ENCODE measurements at regions not wholly inside any gene's neighbourhood (a gene's known extent, or its start where the extent isn't known, plus 50 kb on each side); places are given as distances from the start of the nearest gene placed in this dataset.

DNA sequence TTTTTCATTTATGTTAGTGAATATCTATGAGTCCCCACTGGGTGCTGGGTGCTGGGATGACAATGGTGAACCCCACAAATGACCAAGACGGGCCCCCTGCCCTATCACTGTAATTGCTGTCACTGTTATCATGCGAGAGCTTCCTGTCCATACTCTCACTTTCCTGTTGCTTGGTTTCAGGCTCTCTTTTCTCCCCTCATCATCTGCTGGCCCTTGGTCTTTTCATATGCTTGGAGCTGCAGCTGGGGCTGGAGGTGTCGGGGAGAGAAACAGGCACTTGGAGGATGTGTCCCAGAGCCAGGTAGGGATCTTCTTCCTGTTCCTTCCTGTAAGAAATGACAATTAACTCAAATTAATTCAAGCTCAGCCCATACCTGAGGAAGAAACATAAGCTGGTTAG is 348.0 kb downstream of the PTPRU start:
- no peak for DNase-seq

DNA sequence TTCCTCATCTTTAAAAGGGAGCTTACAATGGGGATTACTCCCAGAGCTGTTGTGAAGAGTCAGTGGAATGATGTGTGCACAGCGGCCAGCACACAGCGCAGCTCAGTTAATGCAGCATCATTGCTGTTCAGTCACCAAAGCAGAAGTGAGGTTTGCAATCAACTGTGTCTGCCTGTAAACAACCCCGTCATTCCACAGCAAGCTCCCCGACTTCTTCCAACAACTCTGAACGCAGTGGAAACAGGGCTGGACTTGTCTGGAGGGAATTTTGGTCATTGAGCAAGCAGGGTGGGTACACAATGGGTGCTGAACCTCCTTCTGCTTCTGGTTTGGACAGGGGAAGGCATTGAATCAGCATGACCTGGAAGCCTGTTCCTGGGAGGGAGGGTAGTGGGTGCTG is 347.4 kb downstream of the PTPRU start:
- no peak for DNase-seq

DNA sequence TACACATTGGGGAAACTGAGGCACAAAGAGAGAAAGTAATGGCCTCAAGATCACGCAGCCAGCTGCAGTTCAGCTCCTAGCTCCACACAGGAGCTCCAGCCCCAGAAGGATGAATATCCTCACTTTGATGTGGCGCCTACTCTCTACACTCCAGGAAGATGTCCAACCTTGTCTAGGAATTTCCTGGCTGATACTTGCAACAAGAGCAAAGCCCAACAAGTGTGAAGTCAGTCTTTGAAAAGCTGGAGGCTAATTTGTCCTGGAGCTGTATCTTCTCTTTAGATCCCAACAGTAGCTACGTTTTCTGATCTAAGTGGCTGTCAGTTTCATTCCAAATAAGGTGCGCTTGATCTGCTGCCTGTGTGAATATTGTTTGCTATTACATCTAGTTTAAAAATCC is 344.9 kb downstream of the PTPRU start:
- no peak for DNase-seq

DNA sequence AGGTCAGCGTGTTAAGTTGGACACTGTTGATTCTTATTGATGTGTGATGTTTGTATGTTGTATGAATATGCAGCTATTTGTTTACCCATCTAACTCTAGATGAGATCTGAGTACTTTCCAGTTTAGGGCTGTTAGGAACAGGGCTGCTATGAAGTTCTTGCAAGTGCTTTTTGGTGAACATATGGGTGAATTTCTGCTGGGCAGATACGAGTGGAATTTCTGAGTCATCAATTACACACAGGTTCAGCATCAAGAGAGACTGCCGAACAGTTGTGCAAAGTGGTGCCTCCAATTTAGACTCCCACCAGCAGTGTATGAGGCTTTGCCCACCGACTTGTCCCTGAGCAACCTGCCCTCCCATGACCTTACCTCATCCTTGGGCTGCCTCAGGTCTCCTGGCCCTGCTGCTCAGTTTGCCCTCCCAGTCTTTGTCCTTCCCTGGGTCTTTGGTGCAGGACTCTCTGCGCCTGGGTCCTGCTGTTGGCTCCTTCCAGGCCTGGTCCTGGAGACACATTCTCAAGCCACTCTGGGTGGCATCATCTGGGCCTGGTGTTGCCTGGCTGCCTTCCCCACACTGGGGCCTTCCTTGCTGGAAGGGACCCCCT is 343.6 kb downstream of the PTPRU start:
- DNase-seq: no peak

DNA sequence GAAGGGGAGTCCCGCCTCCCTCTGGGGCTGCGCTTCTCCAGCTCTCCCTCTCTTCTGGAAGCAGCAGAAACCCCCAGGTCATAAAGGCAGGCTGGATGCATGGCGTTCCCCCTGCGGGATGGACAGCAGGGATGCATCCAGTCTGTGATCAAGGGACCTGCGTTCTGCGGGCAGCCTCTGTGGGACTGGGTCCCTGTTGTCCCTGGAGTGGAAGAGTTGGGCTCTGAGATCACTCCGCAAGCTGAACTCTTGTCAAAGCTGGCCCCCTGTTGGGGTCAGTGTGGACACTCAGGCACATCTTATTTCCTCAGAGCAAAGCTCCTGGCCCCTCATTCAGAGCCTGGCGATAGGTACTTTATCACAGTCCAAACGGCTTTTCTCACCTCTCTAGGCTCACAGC is 341.2 kb downstream of the PTPRU start:
- DNase-seq: no peak

DNA sequence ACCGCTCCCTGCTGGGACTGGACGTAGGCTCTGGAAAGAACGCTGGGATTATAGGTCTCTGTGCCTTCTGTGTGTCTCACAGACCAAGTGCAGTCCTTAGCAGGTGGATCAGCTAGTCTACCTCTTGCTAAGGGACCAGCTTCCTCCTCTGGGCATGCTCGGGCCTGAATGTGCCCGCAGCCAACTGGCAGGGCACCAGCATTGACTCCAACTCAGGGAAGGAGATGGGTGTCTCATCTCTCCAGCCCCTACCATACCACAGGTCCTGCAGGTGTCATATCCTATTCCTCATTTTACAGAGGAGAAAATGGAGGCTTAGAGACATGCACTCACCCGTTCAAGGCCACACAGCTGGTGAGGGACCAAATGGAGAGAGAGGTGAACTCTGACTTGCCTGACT is 340.2 kb downstream of the PTPRU start:
- DNase-seq: no peak

DNA sequence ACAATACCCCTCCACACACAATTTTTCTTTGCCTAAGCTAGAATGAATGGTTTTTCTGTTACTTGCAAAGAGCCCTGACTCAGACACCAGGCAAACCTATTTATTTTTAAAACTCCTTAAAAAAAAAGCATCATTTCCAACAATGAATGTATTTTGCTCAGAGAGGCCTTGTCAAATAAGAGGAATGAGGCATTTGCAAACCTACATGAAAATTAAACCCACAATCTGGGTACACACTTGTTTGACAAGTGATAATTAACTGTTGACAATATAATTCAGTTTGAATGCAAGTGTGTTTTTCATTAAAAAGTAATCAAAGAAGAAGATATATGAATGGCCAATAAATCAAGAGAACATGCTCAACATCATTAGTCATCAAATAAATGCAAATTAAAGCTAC is 339.5 kb downstream of the PTPRU start:
- DNase-seq: no peak

DNA sequence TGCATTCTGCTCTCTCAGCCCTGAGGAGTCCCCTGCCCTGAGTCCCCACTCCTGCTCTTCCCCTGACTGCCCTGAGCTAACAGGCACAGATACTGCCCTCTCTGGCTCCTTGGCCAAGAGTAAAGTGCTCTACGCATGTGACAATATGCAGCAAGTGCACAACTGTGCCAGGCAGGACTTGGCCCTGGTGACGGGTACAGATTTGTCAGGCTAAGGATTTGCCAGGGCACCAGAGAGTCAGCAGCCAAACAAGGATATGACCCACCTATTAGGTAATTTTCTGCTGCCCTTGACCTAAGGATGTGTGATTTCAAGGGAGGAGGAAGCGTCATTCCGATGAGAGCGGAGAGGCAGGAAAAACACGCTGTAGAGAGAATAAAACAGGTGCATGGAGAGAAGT is 339.0 kb downstream of the PTPRU start:
- no peak for DNase-seq

DNA sequence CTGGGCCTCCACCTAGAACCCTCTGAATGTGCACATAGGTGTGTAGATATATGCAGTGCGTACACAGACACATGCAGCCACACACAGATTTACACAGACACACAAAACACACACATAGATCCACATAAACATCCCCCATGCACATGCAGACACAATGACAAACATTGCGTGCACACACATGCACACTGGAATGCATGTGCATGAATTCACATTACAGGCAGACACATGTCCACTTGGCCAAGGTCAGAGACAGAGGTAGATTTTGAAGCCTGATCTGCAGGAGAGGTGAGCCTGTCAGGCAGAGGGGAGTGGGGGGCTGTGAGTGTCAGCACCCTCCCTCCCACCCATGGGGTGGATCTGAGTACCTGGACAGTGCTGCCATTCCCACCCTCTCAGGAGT is 338.5 kb downstream of the PTPRU start:
- no peak for DNase-seq

DNA sequence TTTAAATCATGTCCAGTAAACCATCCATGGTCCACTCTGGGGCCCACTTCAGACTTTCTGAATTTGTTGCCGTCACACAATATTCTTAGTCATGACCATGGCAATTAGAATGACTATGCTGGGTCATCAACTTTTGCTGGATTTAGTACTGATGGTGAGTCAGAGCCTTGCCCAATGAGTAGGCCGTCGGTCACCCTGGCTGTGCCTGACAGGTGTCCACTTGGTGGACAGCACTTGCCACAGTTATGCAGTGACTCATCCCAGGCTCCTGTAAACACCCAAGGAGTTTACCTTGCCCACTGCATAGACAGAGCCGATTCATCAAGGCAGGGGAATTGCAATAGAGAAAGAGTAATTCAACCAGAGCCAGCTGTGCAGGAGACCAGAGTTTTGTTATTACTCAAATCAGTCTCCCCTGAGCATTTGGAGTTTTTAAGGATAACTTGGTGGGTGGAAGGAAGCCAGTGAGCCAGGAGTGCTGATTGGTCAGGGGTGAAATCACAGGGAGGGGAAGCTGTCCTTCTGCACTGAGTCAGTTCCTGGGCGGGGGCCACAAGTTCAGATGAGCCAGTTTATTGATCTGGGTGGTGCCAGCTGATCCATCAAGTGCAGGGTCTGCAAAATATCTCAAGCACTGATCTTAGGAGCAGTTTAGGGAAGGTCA is 333.8 kb downstream of the PTPRU start:
- DNase-seq: no peak

DNA sequence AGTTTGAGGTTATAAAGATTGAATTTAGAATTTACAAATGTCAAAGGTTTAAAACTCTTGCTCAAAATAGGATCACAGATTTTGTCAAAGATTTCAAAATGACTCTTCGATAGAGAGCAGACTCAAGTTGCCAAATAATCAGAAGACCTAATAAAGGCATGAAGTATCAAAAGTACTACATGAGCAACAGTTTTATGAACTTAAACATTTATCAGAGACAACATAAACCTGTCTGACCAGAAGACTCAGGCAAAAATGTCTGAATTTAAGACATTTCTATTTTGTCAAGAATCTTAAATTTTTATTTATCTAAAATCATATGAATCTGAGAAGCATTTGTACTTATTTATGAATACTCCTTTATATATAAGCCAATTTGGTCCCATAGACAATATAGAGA is 330.9 kb downstream of the PTPRU start:
- DNase-seq: no peak

DNA sequence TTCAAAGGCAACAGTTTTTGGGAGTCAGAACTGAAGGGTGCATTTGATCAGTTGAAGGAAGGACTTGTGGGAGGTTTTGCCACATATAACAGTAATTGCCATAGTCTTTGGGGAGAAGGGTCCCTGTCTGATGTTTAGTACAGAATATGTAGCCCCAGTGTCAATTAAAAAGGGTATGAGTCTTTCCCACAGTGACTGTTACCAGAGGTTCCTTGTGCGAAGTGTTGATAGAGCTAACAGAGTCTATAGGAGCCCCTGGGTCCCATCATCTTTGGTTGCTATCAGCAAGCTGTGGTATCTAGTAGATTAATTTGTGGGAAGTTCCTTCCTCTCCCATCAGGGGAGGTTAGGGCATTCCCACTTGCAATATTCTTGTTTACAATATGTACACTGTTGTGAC is 329.2 kb downstream of the PTPRU start:
- no peak for DNase-seq

DNA sequence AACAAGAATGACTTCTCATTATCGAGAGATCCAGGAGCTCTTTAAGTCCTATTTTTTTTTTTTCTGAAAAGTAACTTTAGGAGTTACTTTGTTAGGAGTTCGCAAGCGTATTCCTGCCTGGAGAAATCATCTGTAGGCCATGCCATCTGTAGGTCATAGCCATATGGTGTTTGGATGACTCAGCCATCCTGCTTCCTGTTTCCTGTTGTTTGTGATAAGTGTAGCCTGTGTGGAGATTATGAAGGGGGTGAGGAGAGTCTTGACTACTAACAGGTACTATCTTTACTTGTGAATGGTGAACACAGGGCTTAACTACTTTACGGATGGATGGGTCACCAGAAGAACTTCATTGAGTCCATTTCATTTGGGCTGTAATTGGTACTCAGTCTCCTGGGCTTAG is 327.2 kb downstream of the PTPRU start:
- DNase-seq: no peak

DNA sequence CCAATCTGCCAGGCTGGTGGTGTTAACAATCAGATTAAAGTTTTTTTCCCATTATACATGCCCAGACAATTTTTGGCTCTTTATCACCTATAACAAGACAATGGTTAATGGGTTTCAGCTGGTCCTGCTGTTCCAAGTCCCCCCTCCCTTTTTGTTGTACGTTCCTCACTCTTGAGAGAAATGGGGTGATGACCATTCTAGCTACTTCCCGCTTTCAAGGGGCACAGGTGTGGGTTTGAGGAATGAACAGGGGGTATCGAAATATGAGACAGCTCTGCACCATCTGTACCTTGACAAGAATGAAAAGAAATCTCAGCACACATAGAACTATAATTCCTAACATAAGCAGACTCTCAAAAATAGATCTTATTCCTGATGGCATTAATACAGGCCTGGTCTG is 326.8 kb downstream of the PTPRU start:
- DNase-seq: no peak

DNA sequence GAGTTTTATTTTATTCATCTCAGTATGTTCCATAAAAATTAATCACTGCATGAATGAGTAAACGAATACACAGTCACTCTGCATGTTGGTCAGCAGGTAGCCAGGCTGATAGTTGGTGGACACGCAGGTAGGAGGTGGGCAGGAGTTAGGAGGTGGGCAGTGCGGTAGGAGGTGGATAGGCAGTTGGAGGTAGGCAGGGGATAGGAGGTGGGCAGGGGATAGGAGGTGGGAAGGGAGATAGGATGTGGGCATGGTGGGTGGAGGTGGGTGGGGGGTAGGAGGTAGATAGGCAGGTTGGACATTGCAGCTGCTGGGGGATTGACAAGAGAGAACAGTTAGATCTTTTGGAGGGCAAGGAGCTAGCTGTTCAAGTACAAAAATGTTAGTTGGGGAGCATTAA is 322.7 kb downstream of the PTPRU start:
- DNase-seq: no peak

DNA sequence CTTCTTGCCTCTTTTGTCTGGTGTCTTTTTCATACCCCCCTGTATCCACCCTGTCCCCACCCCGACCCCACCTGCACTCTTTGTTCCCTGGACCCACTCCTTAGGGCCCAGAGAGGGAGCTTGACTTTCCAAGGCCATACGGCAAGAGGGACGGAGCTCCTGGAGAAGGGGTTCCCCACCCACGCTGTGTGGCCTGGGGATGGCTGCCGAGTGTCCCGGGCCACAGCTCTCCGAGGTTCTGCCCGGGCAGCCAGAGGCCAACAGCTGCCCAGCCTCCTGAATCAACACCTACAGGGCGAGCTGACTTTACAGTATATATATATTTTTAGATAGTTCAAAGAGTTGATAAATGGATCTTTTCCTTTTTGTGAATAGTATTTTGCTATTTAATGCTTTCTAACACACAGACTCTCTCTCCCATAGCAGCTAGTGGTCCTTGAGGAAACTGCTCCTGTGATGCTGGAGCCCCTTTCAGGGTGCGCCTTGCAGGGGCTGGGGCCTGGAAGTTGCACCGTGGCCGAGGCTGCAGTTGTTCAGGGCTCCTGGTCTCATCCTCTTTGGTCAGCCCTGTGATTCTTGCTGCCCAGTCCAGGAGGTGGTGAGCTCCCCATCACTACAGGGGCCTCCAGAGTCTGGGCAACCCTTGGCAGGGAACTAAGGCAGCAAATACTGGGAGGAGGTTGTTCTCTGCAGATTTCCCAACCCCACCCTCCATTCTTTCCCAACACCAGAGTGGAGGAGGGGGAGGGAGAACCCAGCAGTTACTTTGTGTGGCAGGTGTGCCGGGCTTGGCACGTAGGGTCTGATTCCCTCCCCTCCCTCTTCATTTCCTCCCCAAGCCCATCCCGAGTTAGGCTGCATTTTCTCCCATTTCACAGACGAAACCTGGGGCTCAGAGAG is 321.6 kb downstream of the PTPRU start:
- no peak for DNase-seq

DNA sequence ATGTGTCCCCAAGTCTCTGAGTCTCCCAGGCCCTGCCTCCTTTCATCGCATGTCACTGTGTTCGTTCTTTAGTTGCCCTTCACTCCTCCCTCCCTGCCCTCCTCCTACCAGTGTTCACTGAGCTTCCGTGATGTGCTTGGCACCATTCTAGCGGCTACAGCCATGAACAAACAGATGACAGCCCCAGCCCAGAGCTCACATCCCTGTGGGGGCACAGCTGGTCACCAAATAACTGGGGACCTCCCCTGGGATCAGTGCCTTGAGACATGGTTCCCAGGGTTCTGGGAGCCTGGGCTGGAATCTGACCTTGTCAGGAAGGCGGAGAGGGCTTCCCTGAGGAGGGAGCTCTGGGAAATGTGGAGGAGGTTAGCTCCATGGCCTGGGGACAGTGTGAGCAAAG is 320.7 kb downstream of the PTPRU start:
- DNase-seq: no peak

DNA sequence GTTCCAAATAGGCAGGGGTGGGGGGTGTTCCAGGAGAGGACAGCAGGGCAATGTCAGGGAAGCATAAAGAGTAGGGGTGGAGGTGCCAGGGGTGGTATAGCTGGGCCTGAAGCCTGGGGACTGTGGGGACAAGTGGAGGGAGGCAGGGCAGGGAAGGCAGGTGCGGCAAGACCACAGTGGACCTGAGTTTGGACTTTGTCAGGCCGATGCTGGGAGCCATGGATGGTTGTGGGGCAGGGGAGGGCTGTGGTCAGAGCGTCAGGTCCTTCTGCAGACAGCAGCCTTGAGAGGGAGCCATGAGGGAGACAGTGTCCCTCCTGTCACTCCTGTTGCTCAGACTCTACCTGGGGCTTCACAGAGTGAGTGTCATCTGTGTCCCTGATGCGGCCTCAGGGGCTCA is 320.3 kb downstream of the PTPRU start:
- no peak for DNase-seq

DNA sequence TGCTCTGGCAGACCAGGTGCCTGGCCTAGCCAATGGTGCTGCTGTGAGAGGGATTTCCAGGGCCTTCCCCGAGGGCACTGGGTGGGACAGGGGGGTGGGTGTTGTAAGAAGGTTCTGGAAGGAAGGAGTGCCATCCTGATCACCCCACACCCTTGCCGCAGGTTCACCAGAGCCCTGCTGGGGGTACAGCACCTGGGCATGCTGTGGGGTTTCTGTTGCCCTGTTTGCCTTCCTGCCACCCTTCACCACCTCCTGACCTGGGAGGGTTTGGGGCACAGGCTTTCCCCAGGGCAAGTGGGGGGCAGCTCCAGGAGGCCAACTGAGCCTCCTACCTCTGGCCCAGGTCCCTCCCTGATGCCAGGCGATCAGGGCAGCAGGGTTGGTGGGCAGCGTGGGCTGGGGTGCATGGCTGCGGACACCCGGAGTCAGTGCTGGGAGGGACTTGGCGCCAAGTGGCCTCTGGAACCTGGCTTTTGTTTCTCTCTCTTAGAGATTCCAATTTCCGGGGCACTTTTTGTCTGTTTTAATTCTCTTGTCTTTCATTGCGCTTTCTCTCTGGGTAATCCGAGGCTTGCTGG is 318.8 kb downstream of the PTPRU start:
- DNase-seq: no peak

DNA sequence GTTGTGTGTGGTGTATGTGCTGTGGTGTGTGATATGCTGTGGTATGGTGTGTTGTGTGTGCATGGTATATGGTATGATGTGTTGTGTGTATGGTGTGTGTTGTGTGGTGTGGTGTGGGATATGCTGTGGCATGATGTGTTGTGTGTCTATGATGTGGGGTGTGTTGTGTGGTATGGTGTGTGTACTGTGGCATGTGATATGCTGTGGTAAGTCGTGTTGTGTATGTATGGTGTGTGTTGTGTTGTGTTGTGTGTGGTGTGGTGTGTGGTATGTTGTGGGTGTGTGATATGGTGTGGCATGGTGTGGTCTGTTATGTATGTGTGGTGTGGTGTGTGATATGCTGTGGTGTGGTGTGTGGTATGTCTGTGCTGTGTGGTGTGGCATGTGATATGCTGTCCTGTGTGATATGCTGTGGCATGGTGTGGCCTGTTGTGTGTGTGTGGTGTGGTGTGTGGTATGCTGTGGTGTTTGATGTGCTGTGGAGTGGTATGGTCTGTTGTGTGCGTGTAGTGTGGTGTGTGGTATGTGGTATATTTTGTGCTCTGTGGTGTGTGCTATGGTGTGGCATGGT is 318.0 kb downstream of the PTPRU start:
- DNase-seq: no peak

DNA sequence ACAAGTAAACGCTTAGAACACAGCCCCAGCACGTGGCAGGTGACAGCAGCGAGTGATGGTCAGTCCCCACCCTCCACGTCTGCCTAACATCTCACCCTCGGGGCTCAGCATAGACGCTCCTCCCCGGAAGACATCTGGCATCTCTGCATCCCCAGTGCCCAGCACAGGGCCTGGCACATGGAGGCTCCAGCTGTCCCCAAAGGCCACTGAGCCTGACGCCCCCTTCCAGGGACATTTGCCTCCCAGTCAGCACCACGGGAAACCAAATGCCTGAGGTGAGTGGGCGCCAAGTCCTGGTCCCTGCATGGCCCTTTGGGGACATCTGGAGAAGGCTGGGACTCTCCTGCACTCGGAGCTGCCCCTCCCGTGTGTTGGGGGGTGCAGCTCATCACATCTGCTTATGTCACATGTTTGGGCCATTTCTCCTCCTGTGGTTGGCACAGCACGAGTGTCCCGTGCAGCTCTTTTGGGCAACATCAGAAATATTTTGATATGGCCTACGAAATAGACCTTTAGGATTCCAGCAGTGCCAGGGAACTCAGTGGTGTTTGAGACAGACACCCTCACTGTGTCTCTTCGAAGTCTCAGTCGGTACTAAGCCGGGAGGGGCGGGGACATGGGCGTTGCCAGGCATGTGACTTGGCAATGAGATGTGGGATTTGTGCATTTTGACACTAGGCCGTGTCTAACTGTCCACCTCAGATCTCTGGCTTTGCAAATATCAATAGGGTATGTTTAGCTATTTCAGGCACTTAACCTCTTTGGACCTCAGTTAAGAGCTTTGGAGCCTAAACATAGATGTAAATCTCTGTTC is 315.0 kb downstream of the PTPRU start:
- no peak for DNase-seq

DNA sequence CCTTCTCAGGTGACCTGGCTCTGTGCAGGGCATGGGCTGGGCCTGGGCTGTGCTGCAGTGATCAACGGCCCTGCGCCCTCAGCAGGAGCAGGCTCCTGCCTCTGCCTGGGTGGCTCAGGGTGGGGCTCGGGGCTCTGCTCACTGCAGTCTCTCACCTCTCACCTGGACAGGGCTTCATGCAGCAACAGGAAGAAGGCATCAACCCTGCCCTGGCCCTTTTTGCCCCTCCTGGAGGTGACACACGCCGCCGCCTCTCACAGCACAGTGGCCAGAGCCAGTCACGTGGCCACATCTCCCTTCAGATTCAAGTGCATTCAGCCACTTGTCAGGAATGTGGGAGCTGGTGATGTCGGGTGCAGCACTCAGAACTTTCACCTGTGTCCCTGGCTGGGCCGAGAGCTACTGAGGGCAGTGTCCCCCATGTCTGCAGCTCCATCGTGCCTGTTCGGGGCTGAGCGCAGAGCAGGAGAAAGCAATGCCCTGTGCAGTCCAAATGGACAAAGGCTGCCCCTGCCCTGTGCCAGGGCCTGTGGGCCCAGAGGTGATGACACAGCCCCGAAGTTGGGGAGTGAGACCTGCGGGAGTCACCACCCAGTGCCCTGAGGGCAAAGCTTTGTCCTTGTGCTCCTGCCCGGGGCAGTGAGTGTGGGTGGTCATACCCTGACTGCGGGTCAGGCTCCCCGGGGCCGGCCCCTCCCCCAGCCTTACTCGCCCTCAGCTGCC is 314.0 kb downstream of the PTPRU start:
- no peak for DNase-seq

Measured in activated T-cell treated with anti-CD3 and anti-CD28 coated beads, Interleukin-2, amount 50 U/mL, for 48 hours (primary cell).